ENCODE measurements at regions not wholly inside any gene's neighbourhood (a gene's known extent, or its start where the extent isn't known, plus 50 kb on each side); places are given as distances from the start of the nearest gene placed in this dataset.

DNA sequence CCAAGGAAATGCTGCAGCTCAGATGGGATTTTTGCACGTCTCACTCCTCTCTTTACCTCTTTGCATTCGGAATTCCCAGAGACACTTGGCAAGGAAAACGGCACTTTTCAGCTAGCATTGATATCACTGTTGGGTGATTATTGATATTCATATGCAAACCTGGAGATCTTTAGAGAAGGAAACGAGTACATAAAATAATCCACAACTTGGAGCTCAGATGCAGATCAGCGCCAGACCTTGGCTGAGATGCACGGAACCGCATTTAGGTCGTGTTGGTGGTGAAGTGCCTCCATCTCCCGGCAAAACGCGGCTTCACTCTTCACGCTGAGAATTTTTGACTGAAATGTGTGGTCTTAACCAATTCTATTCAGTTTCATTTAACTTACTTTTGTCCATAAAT lies 77.2 kb upstream of the ARHGEF7 start:
- DNase-seq, result no peak

DNA sequence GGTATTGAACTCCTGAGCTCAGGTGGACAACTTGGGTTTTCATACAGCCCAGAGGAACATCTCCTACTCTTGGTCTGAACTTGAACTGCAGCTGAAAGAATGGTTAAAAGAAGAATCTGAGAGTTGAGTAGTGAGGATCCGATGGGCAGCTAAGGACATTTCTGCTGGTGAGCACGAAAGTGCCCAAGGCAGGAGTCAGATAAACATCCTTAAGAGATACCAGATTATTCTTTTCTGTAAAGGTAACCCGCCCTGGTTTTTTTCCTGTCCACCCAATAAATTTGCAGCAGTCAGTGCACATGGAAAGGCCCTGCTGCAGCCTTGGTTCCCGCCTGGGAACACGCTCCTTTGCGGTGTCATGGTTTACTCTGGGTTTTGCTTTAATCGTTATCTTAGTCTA lies 78.4 kb upstream of the ARHGEF7 start:
- DNase-seq, result no peak

DNA sequence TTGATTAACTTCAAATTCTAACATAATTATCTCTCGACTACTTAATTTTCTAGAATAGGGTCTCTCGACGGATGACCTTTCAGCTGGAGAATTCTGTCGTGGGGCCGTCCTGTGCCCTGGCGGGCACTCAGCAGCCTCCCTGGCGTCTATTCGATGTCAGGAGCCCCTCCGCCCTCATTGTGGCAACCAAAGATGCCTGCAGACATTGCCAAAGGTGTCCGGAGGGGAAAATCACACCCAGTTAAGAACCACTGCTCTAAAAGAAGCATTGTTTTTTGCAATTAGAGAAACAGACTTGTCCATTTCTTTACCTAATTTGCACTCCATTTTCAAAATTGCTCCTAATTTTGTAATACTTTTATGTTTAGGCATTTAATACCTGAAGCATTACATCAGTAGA lies 79.2 kb upstream of the ARHGEF7 start:
- no peak for DNase-seq

DNA sequence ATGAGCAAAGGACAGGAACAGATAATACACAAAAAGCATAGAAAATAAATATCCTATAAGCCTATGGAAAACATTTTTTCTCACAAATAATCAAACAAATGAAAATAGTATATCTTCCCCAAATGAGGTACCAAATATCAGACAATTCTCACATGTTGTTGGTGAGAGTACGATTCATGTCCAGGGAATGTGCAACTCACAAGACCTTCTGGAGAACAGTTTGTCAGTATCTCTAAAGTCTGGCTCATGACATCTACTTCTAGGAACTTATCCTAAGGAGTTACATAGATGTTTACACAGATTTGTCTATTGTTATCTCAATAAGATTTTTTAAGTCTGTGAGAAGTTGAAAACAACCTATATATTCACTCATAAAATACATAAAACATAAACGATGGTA lies 80.3 kb upstream of the ARHGEF7 start:
- no peak for DNase-seq

DNA sequence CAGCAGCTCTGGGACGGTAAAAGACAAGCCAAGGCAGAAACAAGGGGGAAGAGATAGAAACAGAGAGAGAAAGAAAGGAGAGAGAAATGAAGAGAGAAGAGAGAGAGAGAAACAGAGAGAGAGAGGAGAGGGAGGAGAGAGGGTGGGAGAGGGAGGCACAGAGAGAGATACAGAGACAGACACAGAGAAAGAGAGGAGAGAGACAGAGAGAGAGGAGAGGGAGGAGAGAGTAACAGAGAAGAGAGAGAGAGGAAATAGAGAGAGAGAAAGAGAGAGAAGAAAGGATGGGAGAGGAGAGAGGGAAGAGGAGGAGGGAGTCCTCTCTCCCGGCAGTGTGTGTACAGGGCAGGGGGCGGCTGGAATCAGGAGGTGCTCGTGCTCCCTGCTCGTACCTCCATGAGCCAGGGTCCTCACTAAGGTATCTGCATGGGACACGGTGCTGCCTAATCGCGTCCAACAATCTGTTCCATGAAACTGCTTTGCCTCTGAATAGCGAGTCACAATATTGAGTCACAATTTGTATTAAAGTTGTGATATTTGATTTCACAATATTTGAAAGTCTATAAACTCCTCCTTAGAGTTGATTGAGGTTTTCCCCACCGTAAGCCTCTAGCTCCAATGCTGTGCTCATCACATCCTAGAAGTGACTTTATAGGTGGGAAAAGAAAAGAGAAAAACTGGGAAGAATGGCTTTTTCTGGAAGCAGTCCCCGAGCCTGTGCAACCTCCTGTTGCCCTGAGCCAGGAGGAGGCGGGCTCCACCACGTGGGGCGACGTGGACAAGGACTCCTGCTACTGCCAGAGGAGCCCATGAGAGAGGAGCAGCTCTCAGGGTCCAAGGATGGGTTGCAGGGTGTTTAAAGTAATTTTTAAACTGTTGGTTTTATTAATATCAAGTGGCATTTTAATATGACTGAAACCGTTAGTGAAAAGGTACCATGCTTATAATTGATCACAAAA lies 81.7 kb upstream of the ARHGEF7 start:
- no peak for DNase-seq

DNA sequence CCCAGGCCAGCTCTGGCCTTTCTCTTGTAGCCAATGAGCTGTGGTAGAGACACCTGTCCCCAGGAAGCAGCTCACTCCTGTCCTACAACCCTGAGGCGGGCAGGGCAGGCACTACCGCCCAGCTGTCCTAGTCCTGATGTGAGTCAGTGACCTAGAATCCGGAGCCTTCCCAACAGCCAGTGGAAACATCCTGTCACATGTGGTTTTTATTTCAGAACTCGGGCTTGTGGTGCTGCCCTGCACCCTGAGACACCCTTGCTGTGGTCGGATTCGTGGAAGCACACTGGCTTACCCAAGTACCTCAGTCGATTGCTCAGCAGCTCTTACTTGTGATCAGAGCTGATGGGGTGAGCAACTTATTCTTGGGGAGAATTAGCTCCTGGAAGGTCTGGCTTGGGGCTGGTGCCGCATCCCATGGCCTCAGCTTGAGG lies 83.6 kb upstream of the ARHGEF7 start:
- DNase-seq, result no peak

DNA sequence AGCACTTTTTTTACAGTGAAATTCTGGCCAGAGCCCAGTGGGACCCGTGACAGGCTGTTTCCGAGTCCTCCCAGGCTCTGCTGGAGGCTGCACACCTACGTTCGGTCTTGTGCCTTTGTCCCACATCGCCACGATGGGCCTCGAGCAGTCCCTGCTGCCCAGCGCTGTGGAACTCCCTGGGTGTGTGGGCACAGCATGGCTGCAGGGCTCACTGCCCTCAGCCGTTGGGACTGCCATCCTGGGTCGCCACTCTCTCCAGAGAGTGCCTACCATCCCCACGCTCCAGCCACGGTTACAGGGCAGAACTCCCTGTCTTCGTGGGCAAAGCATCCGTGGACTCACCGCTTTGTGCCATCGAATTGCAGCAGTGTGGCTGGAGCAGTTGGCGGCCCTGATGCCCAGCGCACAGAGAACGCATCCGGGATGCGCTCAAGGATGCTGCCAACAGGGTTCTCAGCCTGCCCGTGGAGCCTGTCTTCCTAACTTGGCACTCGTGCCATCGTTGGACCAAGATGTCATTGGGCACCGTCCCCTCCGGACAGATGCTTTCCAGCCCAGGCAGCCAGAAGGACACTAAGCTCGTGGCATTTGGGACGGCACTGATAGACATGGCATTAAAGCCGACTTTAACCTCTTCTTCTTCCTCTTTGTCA lies 85.0 kb upstream of the ARHGEF7 start:
- DNase-seq, result no peak

DNA sequence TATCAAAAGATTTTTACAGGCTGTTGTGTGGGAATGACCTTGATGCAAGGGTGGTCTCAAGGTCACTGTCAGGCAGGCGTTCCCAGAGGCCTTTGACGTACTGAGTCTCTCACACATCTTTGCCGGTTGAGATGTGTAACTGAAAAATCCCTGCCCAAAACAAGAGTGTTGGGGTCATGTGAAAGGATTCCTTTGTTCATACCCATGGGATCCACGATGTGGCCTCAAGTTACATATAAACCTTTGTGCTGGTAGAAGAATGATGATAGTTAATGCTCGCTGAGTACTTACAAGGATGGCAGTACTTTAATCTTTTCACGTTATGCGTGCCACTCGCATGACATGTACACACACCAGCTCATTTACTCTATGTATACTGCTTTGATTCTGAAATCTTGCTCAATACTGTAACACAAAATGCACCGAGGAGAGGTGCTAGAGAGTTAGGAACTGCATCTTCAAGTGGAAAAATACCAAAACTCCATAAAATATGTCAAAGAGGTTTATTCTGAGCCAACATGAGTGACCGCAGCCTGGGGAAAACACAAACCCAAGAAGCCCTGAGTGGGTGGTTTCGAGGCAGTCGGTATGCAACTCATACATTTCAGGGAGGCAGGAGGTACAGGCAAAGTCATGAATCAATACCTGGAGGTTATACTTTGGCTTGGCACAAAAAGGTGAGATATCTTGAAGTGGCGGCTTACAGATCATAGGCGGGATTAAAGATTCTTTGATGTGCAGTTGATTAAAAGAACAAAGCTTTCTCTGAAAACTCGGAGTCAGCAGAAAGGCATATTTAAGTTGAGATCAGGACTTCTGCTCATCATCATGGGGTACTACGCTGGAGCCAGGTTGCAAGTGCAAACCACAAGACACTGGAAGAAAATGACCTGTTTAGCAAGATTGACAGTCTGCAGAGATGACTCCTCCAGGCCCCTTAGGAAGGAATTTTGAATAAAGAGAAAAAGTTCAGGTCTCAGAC lies 87.4 kb upstream of the ARHGEF7 start:
- DNase-seq, result no peak

DNA sequence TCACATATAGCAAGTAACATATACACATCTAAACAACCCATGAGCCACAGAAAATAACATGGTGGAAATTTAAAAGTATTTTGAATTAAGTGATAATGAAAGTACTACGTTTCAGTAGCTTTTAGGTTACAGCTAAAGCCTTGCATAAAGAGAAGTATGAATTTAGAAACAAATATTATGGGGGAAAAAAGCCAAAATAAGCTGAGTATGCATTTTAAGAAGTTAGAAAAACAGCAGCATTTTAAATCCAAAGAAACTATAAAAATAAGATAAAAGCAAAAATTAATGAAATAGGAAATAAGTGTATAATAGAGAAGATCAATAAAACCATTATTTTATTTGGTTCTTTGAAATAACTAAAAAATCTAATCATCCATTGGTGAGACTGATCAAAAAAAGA lies 89.8 kb upstream of the ARHGEF7 start:
- DNase-seq, result no peak

DNA sequence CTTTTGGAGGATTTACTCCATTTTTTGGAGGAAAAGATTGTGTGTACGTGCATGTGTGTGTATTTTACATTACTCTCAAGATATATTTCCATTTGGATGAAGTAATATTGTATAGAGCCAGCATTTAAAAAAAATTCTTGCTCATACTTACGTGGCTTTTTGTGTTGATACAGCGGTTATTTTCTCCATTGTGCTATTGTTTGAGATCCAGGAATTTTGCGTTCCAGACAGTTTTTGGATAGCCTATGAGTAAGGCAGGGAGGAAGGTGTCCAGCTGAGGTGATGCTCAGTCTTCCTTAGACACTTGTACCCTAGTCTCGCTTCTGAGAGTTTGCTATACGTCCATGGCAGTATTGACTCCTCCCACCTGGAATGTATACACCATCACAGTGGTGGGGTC lies 92.2 kb upstream of the ARHGEF7 start:
- DNase-seq, result no peak

DNA sequence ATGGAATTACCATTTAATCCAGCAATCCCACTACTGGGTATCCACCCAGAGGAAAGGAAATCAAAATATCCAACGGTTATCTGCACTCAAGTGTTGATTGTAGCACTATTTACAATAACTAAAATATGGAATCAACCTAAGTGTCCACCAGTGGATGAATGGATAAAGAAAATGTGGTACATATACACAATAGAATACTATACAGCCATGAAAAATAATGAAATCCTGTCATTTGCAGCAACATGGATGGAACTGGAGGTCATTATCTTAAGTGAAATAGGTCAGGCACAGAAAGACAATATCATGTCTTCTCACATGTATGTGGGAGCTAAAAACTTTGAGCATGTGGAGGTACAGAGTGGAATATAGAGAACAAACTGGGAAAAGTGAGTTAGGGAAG lies 92.9 kb upstream of the ARHGEF7 start:
- DNase-seq, result no peak

DNA sequence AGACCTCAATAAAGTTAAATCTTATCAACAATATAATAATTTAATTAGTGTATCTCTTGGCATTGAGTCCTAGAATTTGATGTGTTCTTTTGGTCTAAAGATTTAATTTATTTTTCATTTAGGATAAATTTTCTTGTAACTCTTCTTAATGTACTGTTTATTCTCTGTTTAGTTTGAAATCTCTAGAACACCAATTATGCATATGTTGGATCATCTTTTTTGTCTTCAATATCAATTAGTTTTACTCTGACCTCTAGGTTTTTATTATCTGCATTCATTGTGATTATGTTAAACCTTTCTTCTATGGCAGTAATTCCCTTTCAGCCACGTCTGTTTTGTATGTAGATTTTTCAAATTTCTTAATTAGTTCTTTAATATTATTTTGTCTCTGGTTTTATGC lies 93.8 kb upstream of the ARHGEF7 start:
- DNase-seq, result no peak

DNA sequence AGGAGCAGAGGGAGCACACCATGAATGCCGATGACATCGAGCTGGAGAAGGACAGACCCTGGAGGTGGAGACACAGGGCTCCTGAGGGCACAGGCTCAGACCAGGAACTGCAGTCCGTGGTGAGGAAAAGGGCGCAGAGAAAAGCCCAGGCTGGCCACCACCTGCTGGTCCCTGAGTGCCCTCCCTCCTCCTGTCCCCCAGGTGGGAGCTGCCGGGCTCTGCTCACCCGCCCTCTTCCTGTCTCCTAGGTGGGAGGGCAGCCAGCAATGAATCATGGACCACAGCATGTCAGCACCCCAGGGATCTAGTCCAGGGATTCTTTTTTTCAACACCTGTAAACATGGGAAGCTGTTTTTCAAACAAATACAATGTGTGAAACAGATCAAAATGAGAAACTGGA lies 94.6 kb upstream of the ARHGEF7 start:
- no peak for DNase-seq

DNA sequence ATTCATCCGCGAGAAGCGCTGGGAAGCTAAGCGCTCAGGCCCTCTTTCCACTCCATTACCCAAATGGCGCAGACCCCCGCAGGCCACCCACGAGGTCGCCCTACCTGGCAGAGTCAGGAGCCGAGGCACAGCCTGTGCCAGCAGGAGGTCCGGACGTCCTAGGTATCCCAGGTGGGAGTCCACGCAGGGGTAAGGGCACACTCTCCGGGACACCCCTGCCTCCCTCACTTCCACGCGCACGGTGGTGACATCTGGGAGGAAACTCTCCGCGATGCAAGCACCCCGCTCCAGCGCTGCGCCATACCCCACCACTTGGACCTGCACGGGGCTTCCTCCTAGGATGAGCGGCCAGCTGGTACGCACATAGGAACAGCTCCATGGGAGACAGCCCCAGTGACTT lies 95.1 kb upstream of the ARHGEF7 start:
- DNase-seq, result no peak

DNA sequence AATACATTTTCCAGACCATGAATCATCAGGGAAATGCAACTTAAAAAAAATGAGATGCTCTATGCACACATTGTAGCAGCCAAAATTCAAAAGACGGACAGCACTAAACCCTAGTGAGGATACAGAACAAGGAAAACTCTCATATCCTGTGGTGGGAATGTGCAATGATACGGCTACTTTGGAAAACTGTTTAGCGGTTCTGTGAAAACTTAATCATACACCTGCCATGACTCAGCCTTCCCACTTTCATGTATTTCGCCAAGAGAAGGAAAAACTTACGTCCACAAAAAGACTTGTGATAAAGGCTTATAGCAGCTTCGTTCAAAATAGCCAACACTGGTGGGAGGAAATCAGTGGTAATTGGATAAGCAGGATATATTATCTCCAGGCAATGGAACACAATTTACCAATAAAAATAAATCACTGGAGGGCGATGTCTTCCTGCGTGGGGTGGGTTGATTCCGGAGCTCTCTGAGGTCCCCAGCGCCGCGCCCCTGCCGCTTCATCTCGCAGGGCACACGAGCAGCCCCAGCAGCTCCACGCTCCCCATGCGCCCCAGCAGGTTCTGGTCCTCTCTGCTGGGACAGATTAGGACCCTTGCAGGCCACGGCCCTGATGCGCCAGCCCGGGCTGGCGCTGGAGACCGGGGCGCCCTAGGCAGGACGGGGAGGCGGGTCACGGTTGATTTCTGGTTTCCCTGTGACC lies 97.2 kb upstream of the ARHGEF7 start:
- no peak for DNase-seq

DNA sequence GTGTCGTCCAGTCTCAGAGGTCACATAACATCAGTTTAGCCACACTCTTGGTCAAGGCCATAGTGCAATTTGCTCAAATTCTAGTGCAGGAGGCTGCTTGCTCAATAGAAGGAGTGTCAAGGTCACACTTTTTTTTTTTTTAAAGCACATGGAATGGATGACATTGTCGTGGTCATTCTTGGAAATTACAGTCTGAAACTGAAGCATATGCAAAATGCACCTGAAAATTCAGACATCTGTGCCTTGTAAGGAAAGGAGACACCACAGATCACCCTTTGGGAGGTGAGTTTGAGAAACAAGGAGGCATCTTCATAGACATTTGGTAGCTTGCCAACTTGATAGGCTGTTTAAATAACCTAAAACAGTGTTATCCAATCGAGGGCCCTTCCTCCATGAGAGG lies 98.3 kb upstream of the ANKRD10 start:
- DNase-seq, result no peak

DNA sequence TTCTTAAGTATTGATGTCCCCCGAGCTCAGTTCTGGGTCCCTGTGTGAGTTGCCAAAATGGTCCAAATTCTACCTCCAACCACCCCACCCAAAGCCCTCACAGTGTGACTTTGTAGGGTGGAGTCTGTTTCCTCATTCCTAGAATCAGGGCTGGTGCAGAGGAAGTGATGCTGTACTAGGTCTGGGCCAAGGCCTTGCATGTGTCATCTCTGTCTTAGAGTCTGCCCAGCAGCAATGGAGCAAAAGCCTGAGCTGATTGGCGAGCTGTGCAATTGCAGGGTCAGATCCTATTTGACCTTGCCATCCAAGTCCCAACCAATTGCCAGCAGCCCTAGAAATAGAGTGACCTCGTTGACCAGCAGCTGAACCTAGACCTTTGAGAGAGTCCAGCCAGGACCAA lies 97.0 kb upstream of the ANKRD10 start:
- DNase-seq, result peak; percentile 8

DNA sequence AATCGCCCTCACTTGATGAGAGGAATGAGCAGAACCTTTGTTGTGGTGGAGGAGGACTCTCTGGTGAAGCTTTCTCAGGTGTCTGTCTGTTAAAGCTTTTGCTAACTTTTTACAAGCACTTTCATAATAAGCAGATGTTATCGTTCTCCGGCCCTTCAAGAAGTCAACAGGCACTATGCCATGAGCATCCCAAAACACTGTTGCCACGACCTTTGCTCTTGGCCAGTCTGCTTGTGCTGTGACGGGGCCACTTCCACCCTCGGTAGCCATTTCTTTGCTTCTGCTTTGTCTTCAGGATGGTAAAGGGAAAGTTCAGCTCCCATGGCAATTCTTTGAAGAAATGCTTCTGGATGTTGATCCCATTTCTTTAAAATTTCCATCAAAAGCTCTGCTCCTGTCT lies 93.5 kb upstream of the ANKRD10 start:
- no peak for DNase-seq

DNA sequence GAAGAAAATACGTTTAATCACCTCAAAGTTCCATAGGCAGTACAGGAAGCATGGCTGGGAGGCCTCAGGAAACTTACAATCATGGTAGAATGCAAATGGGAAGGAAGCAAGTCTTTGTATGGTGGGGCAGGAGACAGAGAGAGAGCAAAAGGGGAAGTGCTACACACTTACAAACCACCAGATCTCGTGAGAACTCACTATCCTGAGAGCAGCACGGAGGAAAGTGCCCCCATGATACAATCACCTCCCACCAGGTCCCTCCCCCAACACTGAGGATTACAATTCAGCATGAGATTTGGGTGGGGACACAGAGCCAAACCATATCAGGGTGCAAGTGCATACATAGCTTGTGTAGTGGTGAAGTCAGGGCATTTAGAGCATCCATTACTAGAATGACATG lies 92.3 kb upstream of the ANKRD10 start:
- no peak for DNase-seq

DNA sequence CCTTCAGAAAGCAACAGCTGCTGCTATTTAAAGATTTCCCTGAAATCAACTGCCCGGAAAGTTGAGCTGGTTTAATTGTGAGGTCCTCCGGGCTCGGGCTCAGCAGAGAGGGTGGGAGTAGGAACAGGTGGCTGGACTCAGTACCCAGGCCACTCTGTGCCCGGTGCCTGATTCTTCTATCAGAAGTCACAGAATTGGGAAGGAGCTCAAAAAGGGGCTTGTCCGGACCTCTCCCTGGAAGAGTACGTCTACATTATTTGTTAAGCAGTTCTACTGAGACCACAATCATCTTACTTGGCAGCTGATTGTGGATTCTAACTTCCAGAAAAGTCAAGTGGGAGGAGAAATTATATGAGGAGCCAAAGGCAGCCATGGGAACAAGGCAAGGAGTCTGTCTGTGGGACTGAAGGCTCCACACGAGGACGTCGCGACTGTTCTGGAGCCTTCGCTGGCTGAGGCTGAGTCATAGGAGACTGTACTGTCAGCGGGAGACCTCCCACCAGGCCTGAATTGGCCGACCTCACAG lies 91.7 kb upstream of the ANKRD10 start:
- no peak for DNase-seq

DNA sequence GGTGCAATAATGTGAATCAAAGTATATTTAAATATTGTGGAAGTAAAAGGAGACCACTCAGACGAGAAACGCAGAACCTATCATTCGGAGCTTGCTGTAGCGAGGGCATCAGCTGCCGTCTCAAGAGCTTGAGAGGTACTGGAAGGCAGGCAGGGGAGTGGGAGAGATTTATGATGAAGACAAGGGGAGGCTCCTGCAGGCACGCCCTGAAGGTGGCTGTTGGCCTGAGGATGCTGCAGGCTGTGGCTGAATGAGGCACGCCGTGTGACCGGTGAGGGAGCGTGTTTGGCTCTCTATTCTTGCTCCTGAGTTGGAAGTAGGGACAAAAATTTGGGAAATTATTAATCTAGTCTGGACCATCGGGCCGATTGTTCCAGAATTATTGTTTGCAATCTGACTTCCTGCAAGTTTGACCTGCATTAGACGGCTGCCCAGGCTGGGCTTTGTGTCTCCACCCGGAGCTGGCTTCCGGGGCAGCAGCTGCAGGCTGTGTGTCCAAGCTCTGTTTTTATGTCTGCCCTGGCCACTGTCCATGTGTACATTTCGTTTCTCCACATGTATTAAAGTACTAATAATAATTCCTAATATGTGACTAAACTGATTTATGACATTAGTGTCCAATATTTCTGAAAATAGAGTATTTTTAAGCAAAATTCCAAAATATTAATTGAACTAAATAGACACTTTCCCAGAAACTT lies 91.1 kb upstream of the ANKRD10 start:
- DNase-seq, result no peak

DNA sequence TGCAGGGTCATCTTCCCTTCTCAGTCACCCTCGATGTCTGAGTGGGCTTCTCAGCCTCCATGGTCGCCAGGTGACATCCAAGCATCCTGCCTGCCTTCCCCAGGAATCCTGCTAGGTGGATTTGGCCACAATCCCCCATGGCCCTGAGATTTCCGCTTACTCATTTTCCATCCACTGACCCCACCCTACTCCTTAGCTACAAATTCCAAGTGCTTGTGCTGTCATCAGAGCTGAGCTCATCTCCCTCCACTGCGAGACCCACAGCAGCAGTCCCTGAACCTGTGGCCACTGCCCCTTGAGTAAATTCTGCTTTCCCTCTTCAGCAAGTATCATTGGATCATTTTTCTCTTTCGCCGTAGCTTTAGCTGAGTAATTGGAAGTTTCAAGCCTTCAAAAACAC lies 90.5 kb upstream of the ANKRD10 start:
- no peak for DNase-seq

Data from CD4-positive, alpha-beta T cell treated with Interferon gamma for 1 hour (primary cell).